GM18858 (cell line): ENCODE measurements at regions not wholly inside any gene's neighbourhood (a gene's known extent, or its start where the extent isn't known, plus 50 kb on each side); places are given as distances from the start of the nearest gene placed in this dataset.

Experiments used
- ATAC-seq: cut with Tn5 transposase; IDR thresholded peaks from one replicate; pipeline ENCODE4 v1.9.1; 2021; ENCODE audit not compliant: unreplicated experiment

DNA sequence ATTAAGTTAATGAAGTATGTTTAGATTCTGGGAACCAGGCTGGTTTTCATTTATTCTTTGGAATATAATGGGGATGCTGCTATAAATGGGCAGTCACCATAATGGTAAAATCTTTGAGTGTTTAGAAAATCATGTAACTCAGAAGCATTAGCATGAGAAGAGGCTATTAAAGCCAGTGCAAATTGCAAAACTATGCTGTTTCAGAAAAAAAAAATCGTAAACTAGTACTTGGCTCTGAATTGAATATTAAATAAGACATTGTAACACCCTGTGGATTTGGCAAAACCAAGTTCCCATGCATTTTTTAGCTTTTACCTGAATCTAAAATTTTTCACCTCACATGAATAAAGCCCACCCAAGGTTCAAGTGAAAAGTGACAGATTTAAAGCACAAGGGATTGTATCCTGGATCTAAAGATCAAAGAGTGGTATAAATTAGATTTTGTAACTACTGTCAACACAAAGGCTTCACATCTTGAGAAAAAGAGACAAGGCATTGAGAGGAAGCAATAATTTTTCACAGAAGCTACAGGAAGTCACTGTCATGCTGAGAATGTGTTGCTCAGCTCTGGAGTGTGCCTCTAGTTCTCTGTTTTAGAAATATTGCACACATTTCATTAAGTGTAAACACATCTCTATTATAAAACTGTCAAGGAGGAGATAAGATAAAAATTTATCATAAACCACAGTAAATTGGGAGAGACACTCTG, 142.2 kb downstream of the ABCA8 start:
- no peak for ATAC-seq

DNA sequence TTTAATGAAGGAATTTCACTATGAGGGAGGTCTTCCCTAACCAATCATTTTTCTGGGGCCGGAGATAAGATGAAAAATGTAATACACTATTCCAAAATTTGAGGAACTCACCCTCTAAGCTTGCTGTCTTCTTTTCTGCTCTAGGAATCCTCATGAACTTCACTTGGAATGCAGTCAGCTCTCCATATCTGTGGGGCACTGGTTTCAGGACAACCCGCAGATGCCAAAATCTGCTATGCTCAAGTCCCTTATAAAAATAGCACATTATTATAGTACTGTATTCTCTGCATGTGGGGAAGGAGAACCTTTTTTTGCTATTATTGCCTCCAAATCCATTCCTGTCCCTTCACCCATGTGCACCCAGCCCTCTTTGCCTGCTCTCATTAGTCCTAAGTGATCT, 146.0 kb downstream of the ABCA8 start:
- no peak for ATAC-seq

DNA sequence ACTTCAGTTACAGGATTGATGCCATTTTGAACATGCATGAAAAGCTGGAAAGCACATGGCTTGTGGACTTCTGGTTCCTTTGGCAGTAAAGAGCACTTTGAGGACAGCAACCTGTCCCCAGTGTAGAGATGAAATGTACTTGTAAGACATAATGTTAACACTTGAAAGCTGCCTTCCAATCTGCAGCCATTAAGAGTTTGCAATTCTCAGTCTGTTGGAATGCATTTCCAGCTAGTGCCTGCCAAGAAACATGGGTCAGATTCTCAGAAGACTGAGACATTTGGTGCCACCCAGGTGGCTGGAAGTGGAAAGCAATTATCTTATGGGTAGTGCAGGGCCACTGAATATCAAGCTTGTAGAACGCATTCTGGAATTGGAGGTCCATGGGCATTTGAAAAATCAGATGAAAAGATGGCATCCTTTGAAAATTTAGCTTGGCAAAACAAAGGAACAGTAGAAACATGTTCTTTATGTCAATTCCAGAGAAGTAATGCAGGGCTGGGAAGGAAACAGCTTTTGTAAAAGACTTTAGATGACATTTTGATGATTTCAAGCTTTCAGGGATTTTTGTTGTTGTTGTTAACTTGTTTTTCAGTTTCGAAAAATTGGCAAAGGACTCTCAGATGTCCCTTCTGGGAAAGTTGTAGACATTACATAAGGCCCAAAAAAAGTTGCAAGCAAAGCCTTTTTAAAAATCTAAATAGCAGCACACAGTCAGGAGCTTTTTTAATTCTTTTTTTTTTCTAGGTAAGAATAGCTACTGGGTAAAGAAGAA, 147.0 kb downstream of the ABCA8 start:
- ATAC-seq: no peak

DNA sequence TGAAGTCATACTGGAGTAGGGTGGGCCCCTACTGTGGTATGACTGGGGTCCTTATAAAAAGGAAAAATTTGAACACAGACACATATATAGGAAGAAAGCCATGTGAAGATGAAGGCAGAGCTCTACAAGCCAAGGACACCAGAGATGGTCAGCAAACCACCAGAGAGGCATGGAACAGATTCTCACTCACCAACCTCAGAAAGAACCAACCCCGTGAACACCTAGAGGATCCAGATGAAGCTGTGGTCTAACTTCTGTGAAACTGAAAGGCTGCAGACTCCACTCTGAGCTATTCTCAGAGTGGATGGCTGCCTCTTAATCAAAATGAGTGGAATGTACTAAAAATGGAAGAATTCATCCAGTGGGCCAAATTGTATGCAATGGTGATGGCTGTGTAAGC, 149.6 kb downstream of the ABCA8 start:
- no peak for ATAC-seq

DNA sequence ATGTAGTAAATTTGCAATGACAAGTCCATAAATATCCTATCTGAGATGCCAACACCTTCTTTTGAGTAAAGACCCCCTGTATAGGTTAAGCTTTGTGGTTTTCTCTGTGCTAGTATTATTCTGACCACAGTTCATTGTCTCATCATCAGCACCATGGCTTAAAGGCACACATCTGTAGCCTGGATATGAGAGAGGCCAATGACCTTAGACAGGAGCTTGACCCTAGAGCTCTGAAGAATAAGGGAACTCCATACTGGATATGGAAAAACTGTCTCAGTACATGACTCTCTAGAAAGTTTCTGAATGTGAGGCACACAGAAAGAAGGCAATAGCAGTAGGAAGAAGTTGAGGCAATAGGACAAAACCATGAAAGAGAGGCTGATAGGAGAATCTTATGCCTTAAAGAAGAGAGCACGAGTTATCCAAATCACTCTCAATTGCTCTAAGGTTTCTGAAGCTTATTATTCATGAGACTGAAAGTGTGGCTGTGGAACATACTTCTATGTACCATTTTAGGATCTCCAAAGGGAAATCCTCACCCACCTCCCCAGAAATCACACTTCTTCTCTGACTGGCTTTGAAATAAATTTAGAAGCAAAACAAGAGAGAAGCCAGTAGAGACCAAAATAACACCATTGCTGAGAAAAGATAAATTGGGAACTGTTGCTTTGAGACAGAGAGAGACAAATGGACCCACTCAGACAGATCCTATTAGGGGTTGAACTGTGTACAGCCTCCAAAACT, 150.2 kb downstream of the ABCA8 start:
- ATAC-seq: no peak

DNA sequence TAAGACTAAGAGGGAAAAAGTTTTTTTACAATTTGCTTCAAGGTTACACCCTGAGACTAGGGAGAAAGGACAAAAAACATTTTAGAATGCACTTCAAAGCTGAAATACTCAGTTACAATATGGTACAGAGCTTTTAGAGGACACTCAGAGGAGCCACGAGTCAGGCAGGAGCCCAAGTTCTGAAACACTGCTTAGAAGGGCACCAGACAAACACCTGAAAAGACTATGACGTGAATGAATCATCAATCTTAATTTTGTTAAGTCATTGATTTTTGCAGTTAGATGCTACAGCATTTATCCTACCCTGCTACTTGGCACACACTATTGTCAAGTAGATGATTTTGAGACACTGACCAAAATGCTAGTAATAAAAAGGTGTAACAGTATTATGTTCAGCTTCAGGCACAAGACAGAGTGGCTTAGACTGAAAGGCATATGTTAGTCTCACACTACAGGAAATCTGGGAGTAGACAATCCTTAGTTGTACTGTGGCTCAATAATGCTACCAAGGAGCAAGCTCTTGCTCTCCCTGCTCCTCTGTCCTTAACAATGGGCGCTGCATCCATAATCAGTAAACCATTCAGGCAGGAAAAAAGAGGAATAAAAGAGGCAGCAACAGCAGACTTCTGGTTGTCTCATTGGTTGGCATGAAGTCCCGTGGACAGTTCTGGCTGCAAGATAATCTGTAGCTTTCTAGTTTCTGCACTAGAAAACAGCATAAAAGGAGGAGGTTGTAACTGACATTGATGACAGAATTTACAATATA, 151.8 kb downstream of the ABCA8 start:
- no peak for ATAC-seq

DNA sequence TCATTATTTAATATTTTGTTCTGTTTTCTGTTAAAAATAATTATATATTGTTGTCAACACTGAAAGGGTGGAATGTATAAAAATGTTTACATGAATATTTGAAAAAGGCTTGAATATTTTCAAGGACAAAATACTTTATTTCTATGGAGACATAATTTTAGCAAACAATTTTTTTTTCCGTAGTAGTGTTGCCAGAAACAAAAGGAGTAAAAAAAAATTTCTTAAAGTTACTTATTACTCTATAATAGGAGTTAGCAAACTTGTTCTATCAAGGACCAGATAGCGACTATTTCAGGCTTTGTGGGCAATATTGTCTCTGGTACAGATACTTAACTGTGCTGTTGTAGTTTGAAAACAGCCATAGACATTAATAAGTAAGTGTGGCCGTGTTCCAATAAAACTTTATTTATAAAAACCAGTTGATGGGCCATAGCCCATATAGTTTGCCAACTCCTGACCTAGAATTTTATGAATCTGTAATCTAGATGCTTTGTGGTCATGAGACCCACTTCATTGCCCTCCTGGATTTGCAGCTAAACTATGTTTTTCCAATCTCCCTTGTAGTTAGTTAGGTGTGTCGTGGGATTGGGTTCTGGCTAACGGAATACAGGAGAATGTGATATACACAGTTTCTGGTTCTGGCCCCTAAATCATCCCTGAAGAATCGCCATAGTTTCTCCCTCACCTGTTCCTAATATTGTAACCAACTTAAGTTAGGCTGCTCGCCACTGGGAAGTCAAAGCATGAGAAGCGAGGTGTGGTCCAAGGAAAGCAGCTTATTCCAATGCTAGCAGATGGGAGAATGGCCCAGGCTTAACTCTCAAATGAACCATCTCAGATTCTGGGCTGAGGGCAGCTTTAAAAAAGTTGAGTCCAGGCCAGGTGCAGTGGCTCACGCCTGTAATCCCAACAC, 153.6 kb downstream of the ABCA8 start:
- no peak for ATAC-seq

DNA sequence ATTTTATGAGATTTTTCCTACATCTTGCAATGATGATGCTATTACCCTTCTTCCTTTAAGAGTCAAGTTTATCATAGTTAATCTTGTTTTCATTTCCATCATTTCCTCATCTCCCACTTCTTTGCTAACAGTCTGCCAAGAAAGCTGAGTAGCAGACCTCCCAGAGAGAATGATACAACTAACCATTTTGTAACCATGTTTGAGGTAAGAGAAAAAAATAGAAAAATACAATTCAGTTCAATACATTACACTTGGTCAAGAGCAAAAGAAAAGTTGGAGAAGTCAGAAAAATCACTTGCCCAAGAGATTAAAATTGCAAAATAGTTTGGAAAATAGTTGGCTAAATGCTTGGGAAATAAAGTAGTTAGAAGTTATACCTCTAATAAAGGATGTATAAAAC, 154.4 kb downstream of the ABCA8 start:
- no peak for ATAC-seq

DNA sequence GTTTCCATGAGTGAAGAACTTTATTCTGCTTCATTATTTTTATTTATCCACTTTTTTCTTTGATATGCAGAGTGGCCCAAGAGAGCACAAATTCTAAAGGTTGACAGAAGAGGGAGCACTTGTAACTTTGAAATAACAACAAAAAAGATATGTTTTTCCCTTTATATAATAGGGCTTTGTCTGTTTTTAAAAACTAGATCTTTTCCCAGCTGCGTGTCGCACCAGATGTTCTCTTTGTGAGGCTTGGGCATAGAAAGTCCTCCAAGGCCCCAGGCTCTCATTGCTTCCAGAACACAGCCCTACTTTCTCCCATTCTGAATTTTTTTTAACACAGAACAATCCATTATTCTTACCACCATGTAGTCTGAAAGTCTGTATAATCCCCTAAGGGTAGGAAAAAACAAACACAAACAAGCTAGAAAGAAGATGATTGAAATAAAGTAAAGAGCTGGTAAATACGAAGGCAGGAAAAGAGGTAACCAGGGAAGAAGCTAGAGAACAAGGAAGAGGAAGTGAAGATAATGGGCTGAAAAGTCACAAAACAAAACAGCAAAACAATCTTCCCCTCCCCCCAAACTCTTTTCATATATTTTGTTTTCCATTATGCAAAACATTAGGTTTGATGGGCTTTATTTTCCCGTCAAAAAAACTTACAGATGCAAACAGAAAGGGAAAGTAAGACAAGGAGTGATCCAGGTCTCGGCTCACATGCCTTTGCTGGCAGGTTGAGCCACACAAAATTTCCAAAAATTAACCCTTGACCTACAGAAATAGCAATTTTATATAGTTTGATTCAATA, 160.4 kb downstream of the ABCA8 start:
- ATAC-seq: no peak

DNA sequence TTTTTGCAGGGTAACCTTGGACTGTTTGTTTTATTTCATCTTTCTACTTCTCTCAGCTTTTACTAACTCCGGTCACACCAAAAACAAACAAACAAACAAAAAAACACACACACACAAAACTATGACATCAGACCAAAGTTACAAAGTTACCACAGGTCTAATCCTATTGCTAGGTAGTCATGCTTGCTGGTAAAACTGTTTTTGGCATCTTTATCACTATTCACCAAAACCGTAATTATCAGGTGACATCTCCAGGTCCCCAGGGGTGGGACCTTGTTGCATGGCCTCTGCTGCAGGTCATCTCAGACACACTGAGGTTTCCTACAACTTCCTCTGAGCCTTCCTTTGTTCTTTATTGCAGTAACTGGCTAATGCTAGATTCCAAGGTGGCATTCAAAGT, 162.3 kb downstream of the ABCA8 start:
- ATAC-seq: no peak

DNA sequence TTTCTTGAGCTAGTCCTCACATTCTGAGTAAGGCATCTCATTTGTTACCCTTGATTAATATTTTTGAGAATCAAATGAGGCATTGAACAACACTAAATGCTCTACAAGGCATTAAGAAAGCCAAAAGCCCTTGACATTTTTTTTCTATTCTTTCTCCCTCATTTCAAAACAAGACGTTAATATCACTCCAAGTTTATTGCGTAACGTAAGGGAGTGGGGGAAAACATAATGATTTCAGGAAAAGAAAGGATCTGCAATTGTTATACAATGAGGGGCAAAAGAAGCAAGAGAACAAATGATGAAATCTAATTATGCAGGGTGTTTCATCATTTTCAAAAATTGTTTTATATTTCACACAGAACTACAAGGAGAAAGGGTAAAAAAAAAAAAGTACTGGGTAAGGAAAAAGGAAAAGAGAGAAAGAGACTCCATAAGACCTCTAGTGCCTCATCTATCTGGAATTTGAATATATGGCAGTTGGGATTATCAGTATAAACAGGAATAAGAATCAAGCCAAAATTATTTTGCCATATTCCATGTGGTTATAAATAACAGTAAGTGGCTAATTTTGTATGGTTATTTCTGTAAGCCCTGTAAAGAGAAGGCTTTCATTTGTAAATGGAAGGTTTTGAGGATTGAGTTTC, 163.0 kb downstream of the ABCA8 start:
- no peak for ATAC-seq

DNA sequence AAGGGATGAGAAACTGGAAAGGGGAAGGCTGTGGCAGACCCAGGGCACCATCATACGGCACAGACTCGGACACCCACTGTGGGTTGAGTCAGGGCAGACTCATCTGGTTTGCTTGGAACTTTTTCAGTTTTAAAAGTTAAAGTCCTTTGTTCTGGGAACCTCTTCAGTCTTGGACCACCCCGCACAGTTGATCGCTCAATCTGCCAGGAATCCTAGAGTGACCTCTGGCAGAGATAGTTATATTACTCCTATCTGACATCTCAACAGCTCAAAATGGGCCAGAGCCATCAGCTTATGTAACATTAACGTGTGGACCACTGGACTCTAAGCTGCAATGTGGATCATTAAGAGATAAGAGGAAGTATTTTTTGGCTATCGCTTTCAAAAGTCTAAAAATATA, 164.3 kb downstream of the ABCA8 start:
- no peak for ATAC-seq

DNA sequence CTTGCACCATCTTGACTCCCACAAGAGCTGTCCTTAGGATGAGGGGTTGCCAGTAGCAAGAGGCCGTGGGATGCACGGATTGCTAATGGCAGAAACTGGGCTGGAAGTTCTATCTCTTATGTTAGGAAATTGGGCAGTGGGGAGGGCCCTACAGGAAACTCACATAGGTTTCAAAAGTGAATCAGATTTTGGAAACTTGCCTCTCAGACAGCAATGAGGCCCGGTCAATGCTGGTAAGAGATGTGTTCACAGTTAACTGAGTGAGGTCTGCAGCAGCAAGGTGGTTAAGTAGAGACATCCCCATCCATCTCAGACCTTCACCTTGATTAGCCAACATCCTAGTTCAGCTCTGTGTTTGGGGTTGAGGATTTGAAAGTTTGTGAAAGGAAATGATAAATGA, 164.7 kb downstream of the ABCA8 start:
- ATAC-seq: no peak

DNA sequence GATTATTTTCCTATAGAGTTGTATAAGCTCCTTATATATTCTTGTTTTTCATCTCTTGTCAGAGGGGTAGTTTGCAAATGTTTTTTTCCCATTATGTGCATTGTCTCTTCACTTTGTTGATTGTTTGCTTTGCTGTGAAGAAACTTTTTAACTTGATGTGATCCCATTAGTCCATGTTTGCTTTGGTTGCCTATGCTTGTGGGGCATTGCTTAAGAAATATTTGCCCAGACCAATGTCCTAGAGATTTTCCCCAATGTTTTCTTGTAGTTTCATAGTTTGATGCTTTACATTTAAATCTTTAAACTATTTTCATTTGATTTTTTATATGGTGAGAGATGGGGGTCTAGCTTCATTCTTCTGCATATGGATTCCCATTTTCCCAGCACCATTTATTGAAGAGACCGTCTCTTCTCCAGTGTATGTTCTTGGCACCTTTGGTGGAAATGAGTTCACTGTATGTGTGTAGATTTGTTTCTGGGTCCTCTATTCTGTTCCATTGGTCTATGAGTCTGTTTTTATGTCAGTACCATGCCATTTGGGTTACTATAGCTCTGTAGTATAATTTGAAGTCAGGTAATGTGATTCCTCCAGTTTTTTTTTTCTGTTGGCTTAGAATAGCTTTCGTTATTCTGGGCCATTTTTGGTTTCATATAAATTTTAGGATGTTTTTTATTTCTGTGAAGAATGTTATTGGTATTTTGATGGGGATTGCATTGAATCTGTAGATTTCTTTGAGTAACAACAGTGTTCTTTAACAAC, 165.8 kb downstream of the ABCA8 start:
- no peak for ATAC-seq

DNA sequence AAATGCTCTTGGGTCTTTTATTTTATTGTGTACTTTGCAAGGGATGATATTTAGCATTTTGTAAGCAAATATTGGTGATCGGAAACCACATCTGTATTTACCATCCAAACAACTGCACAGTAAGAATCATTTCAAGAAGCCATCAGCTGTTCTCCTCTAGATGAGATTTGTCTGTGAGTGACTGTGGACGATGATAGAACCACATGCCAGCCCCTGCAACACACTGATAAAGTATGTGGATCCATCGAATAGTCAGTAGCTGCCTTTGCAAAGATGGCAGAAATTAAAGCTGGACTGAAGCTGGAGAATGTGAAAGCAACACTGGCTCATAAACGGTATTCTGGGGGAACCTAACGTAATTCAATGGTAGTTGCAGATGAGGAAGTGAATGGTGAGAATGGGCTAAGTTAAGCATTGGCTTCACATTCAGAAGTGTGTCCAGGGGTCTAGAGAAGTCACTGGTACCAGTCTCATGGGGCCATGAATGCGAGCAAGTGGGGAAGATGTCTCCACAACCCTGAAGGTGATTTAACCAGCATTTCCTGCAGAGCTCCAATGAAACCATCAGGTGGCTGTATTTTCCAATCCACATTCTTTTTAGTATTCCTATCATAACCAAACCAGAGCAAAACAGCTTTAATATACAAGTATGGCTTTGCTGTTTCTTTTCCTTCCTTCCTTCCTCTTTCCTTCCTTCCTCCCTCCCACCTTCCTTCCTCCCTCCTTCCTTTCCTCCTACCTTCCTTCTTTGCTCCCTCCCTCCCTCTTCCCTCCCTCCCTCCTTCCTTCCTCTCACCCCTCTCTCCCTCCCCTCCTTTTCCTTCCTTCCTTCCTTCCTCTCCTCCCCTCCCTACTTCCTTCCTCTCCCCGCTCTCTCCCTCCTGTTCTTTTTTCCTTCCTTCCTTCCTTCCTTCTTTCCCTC, 169.4 kb downstream of the ABCA8 start:
- ATAC-seq: no peak

DNA sequence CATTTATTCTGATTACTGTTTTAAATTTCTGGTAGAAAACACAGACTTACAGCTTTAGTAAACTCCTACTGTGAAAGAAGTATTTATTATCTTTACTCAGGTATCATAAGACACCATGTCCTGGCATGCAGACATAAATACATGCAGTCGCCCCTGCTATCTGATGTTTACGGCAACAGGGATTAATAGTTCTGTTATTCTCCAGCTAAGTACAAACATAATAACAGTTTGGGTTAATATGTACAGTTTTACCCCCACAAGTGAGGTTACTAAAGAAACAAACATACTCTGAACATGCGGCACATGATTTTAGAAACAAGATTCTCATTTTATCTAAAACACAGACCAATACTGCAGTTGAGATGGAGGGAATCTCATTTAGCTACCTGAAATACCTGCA, 170.8 kb downstream of the ABCA8 start:
- no peak for ATAC-seq

DNA sequence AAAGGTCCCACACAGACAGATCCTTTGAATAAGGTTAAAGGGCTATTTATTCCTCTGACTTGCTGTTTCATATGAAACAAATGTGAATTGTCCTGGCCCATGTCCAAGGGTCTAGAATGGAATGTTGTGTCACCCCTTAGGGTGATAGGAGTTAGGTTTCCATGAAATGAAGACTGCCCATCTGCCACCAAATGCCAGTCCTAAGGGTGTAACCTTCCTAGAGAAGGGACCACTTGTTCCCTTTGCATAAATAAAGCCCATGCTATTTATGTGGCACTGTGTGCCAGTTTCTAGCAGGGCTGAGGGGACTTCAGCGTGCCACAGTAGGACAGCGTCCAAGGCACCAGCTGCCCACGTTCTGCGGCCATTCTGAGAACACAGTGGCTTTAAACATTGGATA, 171.3 kb downstream of the ABCA8 start:
- no peak for ATAC-seq
